PC-9 (cell line): ENCODE measurements at regions not wholly inside any gene's neighbourhood (a gene's known extent, or its start where the extent isn't known, plus 50 kb on each side); places are given as distances from the start of the nearest gene placed in this dataset.
A peak's percentile ranks its signal among the peaks of the same experiment; 100 is the strongest.

ENCODE experiments used
- BruUV-seq: library from RNA; stranded (reverse); fragments of 400-500 nt; replicated peaks from 2 replicates; lab custom pipeline; 2021; lab: Mats Ljungman, UMichigan
- CTCF ChIA-PET: fragments of 300-600 bp; sonication (Branson Sonifier 250); formaldehyde crosslinking; loops from one replicate; lab custom pipeline; 2022; ENCODE audit warnings: antibody characterized with exemption; lab: Charles Lee
- POLR2A ChIA-PET: fragments of 300-600 bp; sonication (Branson Sonifier 250); formaldehyde crosslinking; loops from one replicate; lab custom pipeline; 2022; ENCODE audit warnings: antibody characterized with exemption; ENCODE audit not compliant: unreplicated experiment; lab: Charles Lee
- DNase-seq, 2 experiments: peaks; one replicate each; pipeline versions ENCODE4 v3.0.0 to v3.0.0-alpha.2; 2015 to 2022; ENCODE audit warnings: mixed read lengths in 1 of 2
- H2AFZ ChIP-seq: fragments of 200-600 bp; sonication (generic); 2 replicates; pipeline ENCODE4 v1.8.1; 2017; ENCODE audit warnings: antibody characterized with exemption
- H3F3A ChIP-seq: fragments of 200-600 bp; sonication (generic); 2 replicates; pipeline ENCODE4 v1.8.1; 2017; ENCODE audit warnings: antibody characterized with exemption, mild to moderate bottlenecking, low read depth; ENCODE audit not compliant: insufficient read depth
- H3K27ac ChIP-seq: fragments of 200-600 bp; sonication (generic); 2 replicates; pipeline ENCODE4 v1.6.1; 2016; ENCODE audit warnings: mixed run types
- H3K27me3 ChIP-seq: fragments of 200-600 bp; sonication (generic); 2 replicates; pipeline ENCODE4 v1.6.1; 2016; ENCODE audit warnings: low read depth, mixed run types; ENCODE audit not compliant: insufficient read depth
- H3K36me3 ChIP-seq: fragments of 200-600 bp; sonication (generic); 2 replicates; pipeline ENCODE4 v1.6.1; 2016; ENCODE audit warnings: low read depth, mixed run types
- H3K4me1 ChIP-seq: fragments of 200-600 bp; sonication (generic); replicated peaks from 2 replicates; pipeline ENCODE4 v1.6.1; 2016; ENCODE audit warnings: mixed run types; ENCODE audit not compliant: insufficient read depth
- H3K4me2 ChIP-seq: fragments of 200-600 bp; sonication (generic); 2 replicates; pipeline ENCODE4 v1.6.1; 2017; ENCODE audit warnings: mixed run types
- H3K4me3 ChIP-seq: fragments of 200-600 bp; sonication (generic); 2 replicates; pipeline ENCODE4 v1.6.1; 2016; ENCODE audit warnings: mixed run types
- H3K79me2 ChIP-seq: fragments of 200-600 bp; sonication (generic); 2 replicates; pipeline ENCODE4 v1.6.1; 2017; ENCODE audit warnings: low read depth, mixed run types
- H3K9me2 ChIP-seq: fragments of 200-600 bp; sonication (generic); 2 replicates; pipeline ENCODE4 v1.8.1; 2017; ENCODE audit warnings: mild to moderate bottlenecking; ENCODE audit not compliant: insufficient read depth
- H3K9me3 ChIP-seq: fragments of 200-600 bp; sonication (generic); 2 replicates; pipeline ENCODE4 v1.8.1; 2016; ENCODE audit warnings: low read depth; ENCODE audit not compliant: insufficient read depth
- H4K20me1 ChIP-seq: fragments of 200-600 bp; sonication (generic); 2 replicates; pipeline ENCODE4 v1.8.1; 2017; ENCODE audit not compliant: insufficient read depth
- CTCF ChIP-seq: fragments of 200-600 bp; sonication (generic); conservative IDR thresholded peaks from 2 replicates; pipeline ENCODE4 v1.6.1; 2017; ENCODE audit warnings: mixed run types, antibody characterized with exemption, mild to moderate bottlenecking, moderate library complexity
- EZH2 ChIP-seq: fragments of 200-600 bp; sonication (generic); IDR thresholded peaks from 2 replicates; pipeline ENCODE4 v1.8.0; 2017; ENCODE audit warnings: antibody characterized with exemption, low read depth
- intact Hi-C: fragments of 100-400 bp; cut with micrococcal nuclease; formaldehyde crosslinking; loops from one replicate; pipeline ENCODE4 v1.10.0; 2022; ENCODE audit not compliant: unreplicated experiment

- no peaks in the 10 kb centered on the region for H3K4me1 ChIP-seq
- POLR2A ChIA-PET = no interaction called here
- H3F3A ChIP-seq = no peaks in the 10 kb centered on the region
- H3K27me3 ChIP-seq = no peaks in the 10 kb centered on the region
- no peak overlapping the region for H3K4me3 ChIP-seq
- no peaks in the 10 kb centered on the region for H3K9me2 ChIP-seq
- H4K20me1 ChIP-seq = no peaks in the 10 kb centered on the region
- no peaks in the 10 kb centered on the region for H3K79me2 ChIP-seq
- TF ChIP-seq CTCF (no peak), EZH2 (no peak)
- CTCF ChIA-PET = no interaction called here
- H3K4me2 ChIP-seq = no peak overlapping the region
- no peaks in the 10 kb centered on the region for H3K36me3 ChIP-seq
- 0 out of 2 replicates have a peak, but pooled peaks cover 3% of the 10 kb centered on the region for H3K9me3 ChIP-seq
- no peak overlapping the region for H3K27ac ChIP-seq
- DNase-seq = no peak
- intact Hi-C loops = no loop called here
- H2AFZ ChIP-seq = no peak overlapping the region
- no TSS peak for BruUV-seq
Measured at GRCh38 chr13:105721016-105721415, 814.4 kb downstream of the EFNB2 start.

GRCh38 chr13:105719859-105720258, 815.6 kb downstream of the EFNB2 start:
- POLR2A ChIA-PET = no interaction called here
- CTCF ChIA-PET = no interaction called here
- no TSS peak for BruUV-seq

GRCh38 chr13:105709181-105709580, 826.3 kb downstream of the EFNB2 start:
- Histone ChIP-seq H3K27me3 (no peaks in the 10 kb centered on the region), H3F3A (0 out of 2 replicates have a peak, but pooled peaks cover 2% of the 10 kb centered on the region), H3K27ac (no peak overlapping the region), H4K20me1 (no peaks in the 10 kb centered on the region), H3K4me2 (no peak overlapping the region), H3K9me3 (no peaks in the 10 kb centered on the region), H3K79me2 (no peaks in the 10 kb centered on the region), H3K36me3 (no peaks in the 10 kb centered on the region), H3K4me3 (no peak overlapping the region), H2AFZ (no peak overlapping the region), H3K9me2 (no peaks in the 10 kb centered on the region), H3K4me1 (no peaks in the 10 kb centered on the region)
- peak in 1 of 2 experiments; percentile 23 for DNase-seq
- intact Hi-C loops = no loop called here
- TF ChIP-seq EZH2 (no peak), CTCF (no peak)
- BruUV-seq = no TSS peak
- ChIA-PET CTCF (no interaction called here), POLR2A (no interaction called here)

More at GRCh38 chr13:105719859-105720258, 815.6 kb downstream of the EFNB2 start:
- Histone ChIP-seq H4K20me1 (no peaks in the 10 kb centered on the region), H3K9me2 (no peaks in the 10 kb centered on the region), H3F3A (no peaks in the 10 kb centered on the region), H3K4me2 (no peak overlapping the region), H3K4me3 (no peak overlapping the region), H3K36me3 (no peaks in the 10 kb centered on the region), H3K79me2 (no peaks in the 10 kb centered on the region), H3K4me1 (no peaks in the 10 kb centered on the region), H3K27ac (no peak overlapping the region), H2AFZ (no peak overlapping the region), H3K27me3 (no peaks in the 10 kb centered on the region), H3K9me3 (0 out of 2 replicates have a peak, but pooled peaks cover 3% of the 10 kb centered on the region)
- no peak for DNase-seq
- intact Hi-C loops = no loop called here
- TF ChIP-seq CTCF (no peak), EZH2 (no peak)
